GM06990 (cell line): ENCODE measurements at regions not wholly inside any gene's neighbourhood (a gene's known extent, or its start where the extent isn't known, plus 50 kb on each side); places are given as distances from the start of the nearest gene placed in this dataset.
"Not testable (repeated sequence)": the region's sequence is repeated elsewhere in the genome, so short reads cannot be mapped to it uniquely, and the experiment has no call there.

Source experiments
- DNase-seq: peaks from one replicate; pipeline ENCODE4 v3.0.0-alpha.2; 2011; ENCODE audit not compliant: insufficient read length; ENCODE audit errors: extremely low read depth
- H3K27me3 ChIP-seq: replicated peaks from 2 replicates; pipeline ENCODE4 v1.6.0; 2011; ENCODE audit warnings: low read length; ENCODE audit not compliant: control insufficient read depth, insufficient read depth
- H3K36me3 ChIP-seq: 2 replicates; pipeline ENCODE4 v1.5.1; 2011; ENCODE audit warnings: low read length; ENCODE audit not compliant: control insufficient read depth, insufficient read depth
- H3K4me3 ChIP-seq: replicated peaks from 2 replicates; pipeline ENCODE4 v1.5.1; 2011; ENCODE audit warnings: low read depth, mild to moderate bottlenecking, control low read depth, low read length
- TF ChIP-seq, protein P1 (sequence below): IDR thresholded peaks from 2 replicates; pipeline ENCODE4 v1.5.1; 2011; ENCODE audit warnings: low read length, control low read depth, mild to moderate bottlenecking, inconsistent platforms; ENCODE audit not compliant: insufficient read depth, poor library complexity, severe bottlenecking

DNA sequence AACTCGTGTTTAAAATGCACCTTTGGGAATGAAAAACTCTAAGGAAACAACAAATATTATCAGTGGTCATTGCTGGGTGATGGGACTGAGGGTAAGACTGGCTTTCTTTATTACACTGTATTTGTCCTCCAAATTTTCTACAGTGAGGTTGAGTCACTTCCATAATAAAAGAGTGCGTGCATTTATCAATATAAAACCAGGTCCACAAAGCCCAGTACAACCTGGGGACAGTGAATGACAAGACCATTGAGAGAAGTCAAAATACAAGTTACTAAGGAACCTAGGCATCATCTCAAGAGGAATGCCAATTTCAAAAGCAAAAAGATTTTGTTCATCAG lies 76.4 kb downstream of the MAGED4 start:
- H3K27me3 ChIP-seq = no peaks in the 10 kb centered on the region
- TF ChIP-seq, protein P1, sequence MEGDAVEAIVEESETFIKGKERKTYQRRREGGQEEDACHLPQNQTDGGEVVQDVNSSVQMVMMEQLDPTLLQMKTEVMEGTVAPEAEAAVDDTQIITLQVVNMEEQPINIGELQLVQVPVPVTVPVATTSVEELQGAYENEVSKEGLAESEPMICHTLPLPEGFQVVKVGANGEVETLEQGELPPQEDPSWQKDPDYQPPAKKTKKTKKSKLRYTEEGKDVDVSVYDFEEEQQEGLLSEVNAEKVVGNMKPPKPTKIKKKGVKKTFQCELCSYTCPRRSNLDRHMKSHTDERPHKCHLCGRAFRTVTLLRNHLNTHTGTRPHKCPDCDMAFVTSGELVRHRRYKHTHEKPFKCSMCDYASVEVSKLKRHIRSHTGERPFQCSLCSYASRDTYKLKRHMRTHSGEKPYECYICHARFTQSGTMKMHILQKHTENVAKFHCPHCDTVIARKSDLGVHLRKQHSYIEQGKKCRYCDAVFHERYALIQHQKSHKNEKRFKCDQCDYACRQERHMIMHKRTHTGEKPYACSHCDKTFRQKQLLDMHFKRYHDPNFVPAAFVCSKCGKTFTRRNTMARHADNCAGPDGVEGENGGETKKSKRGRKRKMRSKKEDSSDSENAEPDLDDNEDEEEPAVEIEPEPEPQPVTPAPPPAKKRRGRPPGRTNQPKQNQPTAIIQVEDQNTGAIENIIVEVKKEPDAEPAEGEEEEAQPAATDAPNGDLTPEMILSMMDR = no peak
- H3K36me3 ChIP-seq = no peaks in the 10 kb centered on the region
- no peak for DNase-seq
- peak overlapping the region; percentile 30 for H3K4me3 ChIP-seq

DNA sequence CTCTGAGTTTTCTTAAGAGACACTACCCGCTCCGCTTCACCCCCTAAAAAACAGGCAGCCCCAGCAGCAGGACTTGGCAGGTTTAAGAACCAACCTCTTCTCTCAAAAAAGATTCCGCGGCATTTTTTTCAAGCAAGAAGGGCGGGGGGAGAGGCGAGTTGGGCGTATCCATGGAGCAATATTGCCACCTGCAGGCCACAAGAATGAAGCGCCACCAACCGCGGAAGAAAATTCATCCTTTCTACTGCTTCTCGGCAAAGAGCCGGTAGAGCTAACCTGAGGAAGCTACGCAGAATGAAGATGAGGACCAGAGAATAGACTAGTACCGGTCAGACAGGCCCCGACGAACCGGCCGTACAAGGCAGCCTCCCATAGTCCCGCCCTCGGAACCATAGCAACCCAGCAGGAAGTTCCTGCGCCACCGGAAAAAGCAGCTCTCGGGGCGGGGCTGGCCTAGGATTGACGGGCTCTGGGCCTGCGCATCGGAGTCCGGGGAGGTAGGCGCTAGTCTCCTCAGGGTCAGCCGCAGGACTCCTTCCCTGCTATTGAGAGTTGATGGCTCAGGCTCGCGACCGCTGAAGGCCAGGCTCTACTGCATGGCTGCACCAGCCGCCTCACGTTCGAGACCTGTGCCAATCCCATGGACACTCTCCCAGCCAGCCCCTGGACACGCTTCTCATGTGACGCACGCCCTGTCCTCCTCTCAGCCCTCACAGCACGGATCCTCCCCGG lies 76.9 kb downstream of the MAGED4 start:
- Histone ChIP-seq H3K4me3 (peak overlapping the region; percentile 76), H3K27me3 (no peaks in the 10 kb centered on the region), H3K36me3 (no peaks in the 10 kb centered on the region)
- TF ChIP-seq, protein P1 = peak; percentile 87
- peak; percentile 82 for DNase-seq

DNA sequence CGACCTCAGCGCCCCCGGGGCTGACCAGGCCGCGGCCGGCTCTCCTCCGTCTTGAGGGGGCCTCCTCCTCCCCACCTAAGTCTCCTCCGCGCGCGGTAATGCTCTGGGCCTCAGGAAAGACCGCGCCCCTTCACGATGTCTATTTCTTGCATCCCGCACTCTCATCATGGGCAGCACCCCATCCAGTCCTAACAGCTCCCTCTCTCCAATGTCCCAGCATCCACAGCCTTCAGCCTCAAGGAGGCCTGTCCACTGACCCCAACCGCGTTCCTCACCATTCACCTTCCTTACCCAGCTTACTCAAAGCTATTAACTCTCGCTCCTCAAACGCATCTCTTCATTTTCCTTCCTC lies 77.5 kb downstream of the MAGED4 start:
- Histone ChIP-seq H3K4me3 (peak overlapping the region; percentile 76), H3K36me3 (no peaks in the 10 kb centered on the region), H3K27me3 (no peaks in the 10 kb centered on the region)
- TF ChIP-seq, protein P1 = no peak
- DNase-seq = no peak

DNA sequence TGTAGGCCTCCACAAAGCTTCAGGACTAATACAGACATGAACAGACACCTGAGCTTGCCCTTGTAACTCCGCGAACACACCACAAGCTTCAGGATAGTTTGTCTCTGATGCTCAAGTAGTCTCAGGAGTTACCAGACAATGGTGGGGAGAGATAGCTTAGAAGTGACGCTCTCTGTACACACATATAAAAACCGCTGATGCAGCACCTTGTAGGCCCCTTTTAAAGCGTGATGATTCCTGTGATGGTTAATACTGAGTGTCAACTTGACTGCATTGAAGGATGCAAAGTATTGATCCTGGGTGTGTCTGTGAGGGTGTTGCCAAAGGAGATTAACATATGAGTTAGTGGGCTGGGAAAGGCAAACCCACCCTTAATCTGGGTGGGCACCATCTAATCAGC lies 78.7 kb downstream of the MAGED4 start:
- no peak for DNase-seq
- TF ChIP-seq, protein P1 = no peak
- Histone ChIP-seq H3K27me3 (no peaks in the 10 kb centered on the region), H3K36me3 (no peaks in the 10 kb centered on the region), H3K4me3 (no peak overlapping the region)

DNA sequence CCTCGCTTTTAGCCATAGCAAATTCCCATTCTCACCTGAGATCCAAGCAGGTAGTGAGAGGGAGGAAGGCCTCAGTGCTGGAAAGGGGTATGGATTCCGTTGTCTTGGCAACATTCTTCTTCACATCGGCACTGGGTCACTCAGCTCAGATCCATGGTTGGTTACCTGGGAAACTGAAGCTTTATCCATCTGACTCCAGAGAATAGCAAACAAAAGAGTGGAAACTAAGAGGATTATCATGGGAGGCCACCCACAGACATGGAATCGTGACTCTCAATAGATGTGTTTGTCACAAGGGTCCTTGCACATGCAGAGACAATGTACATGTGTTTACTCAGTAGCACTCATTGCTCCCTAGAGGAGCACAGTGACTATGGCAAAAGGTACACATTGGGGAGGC lies 81.0 kb downstream of the MAGED4 start:
- Histone ChIP-seq H3K36me3 (no peaks in the 10 kb centered on the region), H3K4me3 (no peak overlapping the region), H3K27me3 (no peaks in the 10 kb centered on the region)
- no peak for DNase-seq
- TF ChIP-seq, protein P1 = no peak

DNA sequence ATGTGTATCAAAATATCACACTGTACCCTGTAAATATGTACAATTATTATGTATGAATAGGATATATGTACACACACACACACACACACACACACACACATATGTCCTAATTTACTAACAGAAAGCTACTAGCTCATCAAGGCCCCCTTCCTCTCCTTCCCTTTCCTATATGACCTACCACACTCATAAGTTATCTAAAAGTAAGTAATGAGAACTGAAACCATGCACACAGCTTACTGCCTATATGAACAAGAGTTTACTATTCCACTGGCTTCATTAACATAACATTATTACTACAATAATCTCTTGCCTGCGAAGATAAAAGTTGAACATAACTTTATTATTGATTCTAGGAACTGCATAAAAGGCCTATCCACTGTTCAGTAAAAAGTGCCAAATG lies 83.8 kb downstream of the MAGED4 start:
- H3K4me3 ChIP-seq, DNase-seq, H3K27me3 ChIP-seq, H3K36me3 ChIP-seq: not testable (repeated sequence)
